Stomach (tissue), 4 donors: ENCODE measurements at regions not wholly inside any gene's neighbourhood (a gene's known extent, or its start where the extent isn't known, plus 50 kb on each side); places are given as distances from the start of the nearest gene placed in this dataset.

Experiments used
- CTCF ChIP-seq, 7 experiments: fragments of 450-650 bp in 4 of 7; fragments of 200-600 bp in 3 of 7; sonication (generic) in 3 of 7; IDR thresholded peaks; one replicate each; pipeline ENCODE4 v1.5.1; 2016 to 2019; ENCODE audit warnings: antibody characterized with exemption in 7 of 7, control low read depth in 2 of 7, mild to moderate bottlenecking in 1 of 7
- POLR2A ChIP-seq, 4 donors: fragments of 450-650 bp; IDR thresholded peaks; one replicate each; pipeline ENCODE4 v1.6.1; 2016; ENCODE audit warnings: antibody characterized with exemption in 4 of 4, control low read depth in 2 of 4, mild to moderate bottlenecking in 1 of 4, moderate library complexity in 1 of 4

GRCh38 chr1:65568285-65568684, 147.8 kb downstream of the LEPR start:
- no peak for TF ChIP-seq CTCF (IDR thresholded peaks at IDR 0.05)
- TF ChIP-seq POLR2A (IDR thresholded peaks at IDR 0.05), result no peak
